ENCODE measurements at regions not wholly inside any gene's neighbourhood (a gene's known extent, or its start where the extent isn't known, plus 50 kb on each side); places are given as distances from the start of the nearest gene placed in this dataset.

DNA sequence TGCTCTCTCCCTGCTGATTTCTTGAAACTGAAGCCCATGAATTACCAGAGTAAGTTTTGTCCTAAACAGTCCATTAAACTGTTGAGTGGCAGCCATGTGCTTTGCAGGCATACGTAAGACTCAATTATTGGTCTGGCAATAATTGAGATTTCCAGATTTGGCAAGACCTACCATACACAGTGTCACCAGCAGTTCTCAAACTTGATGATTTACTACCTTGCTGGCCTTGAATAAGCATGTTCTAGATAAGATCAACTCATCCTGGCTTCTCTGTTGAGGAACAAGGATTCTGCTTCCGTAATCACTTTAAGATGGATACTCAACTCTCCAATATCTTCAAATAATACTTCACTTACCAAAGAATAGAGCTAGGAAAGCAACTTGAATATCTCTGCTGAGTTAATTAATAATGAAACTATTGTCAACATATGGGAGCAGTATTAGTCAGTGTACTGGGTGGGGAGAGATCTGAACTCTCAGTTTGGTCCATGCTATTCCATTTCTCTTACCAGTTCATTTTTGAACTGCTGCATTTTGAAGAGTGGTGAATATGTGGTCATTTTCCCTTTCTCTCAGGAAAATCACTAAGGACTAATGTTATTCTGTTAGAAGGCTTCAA is 181.4 kb downstream of the IPMK start:
- DNase-seq (no peak), ATAC-seq (ENCODE audit: low read depth) (no peak)
- TF ChIP-seq CTCF (IDR thresholded peaks at IDR 0.05), result no peak
- Mint-ChIP-seq H3K4me1 (no peaks in the 10 kb centered on the region), H3K4me3 (no peak overlapping the region), H3K36me3 (ENCODE audit: low read depth) (no peaks in the 10 kb centered on the region), H3K27ac (no peak overlapping the region), H3K27me3 (peaks cover 2% of the 10 kb centered on the region), H3K9me3 (no peaks in the 10 kb centered on the region)
- intact Hi-C loops (cut with micrococcal nuclease), result no loop called here
- CTCF ChIA-PET, result interaction anchor here (0.5 to 0.7 kb wide), 2 partner anchors 11 to 1430 kb away, joined by 3 to 5 read pairs; no protein-coding TSS in a partner anchor
- POLR2A ChIA-PET, result no interaction called here

GRCh38 chr10:58082248-58082647 is 185.4 kb downstream of the IPMK start:
- Mint-ChIP-seq H3K36me3 (ENCODE audit: low read depth) (no peaks in the 10 kb centered on the region), H3K4me3 (no peak overlapping the region), H3K27ac (no peak overlapping the region), H3K27me3 (no peaks in the 10 kb centered on the region), H3K9me3 (no peaks in the 10 kb centered on the region), H3K4me1 (no peaks in the 10 kb centered on the region)
- no peak for DNase-seq
- POLR2A ChIA-PET, result no interaction called here
- no peak for TF ChIP-seq CTCF (IDR thresholded peaks at IDR 0.05)
- intact Hi-C loops (cut with micrococcal nuclease), result no loop called here
- no peak for ATAC-seq (ENCODE audit: low read depth)
- CTCF ChIA-PET, result no interaction called here

GRCh38 chr10:58081353-58081752 is 186.3 kb downstream of the IPMK start:
- no peak overlapping the region for H3K27ac Mint-ChIP-seq
- CTCF ChIA-PET, result no interaction called here
- H3K4me3 Mint-ChIP-seq, result no peak overlapping the region
- ATAC-seq (ENCODE audit: low read depth) (no peak), DNase-seq (no peak)
- intact Hi-C loops (cut with micrococcal nuclease), result no loop called here
- no peaks in the 10 kb centered on the region for H3K4me1 Mint-ChIP-seq
- no peaks in the 10 kb centered on the region for H3K9me3 Mint-ChIP-seq
- no peaks in the 10 kb centered on the region for H3K27me3 Mint-ChIP-seq
- no peak for TF ChIP-seq CTCF (IDR thresholded peaks at IDR 0.05)
- no peaks in the 10 kb centered on the region for H3K36me3 Mint-ChIP-seq (ENCODE audit: low read depth)
- POLR2A ChIA-PET, result no interaction called here

GRCh38 chr10:58079461-58079860 is 188.2 kb downstream of the IPMK start:
- Mint-ChIP-seq H3K27me3 (no peaks in the 10 kb centered on the region), H3K4me3 (no peak overlapping the region), H3K27ac (no peak overlapping the region), H3K36me3 (ENCODE audit: low read depth) (no peaks in the 10 kb centered on the region), H3K4me1 (no peaks in the 10 kb centered on the region), H3K9me3 (no peaks in the 10 kb centered on the region)
- no peak for TF ChIP-seq CTCF (IDR thresholded peaks at IDR 0.05)
- DNase-seq (no peak), ATAC-seq (ENCODE audit: low read depth) (no peak)
- intact Hi-C loops (cut with micrococcal nuclease), result loop anchor here (10.0 kb wide), 1 partner anchor 215 kb away; no protein-coding TSS in a partner anchor
- POLR2A ChIA-PET, result no interaction called here
- CTCF ChIA-PET, result no interaction called here

- no peak for TF ChIP-seq CTCF (IDR thresholded peaks at IDR 0.05)
- ChIA-PET CTCF (no interaction called here), POLR2A (no interaction called here)
- H3K4me1 Mint-ChIP-seq, result no peaks in the 10 kb centered on the region
- no peak overlapping the region for H3K4me3 Mint-ChIP-seq
- no peak for DNase-seq
- intact Hi-C loops (cut with micrococcal nuclease), result loop anchor here (10.0 kb wide), 1 partner anchor 222 kb away; no protein-coding TSS in a partner anchor
- no peak overlapping the region for H3K27ac Mint-ChIP-seq
- no peaks in the 10 kb centered on the region for H3K27me3 Mint-ChIP-seq
- H3K9me3 Mint-ChIP-seq, result no peaks in the 10 kb centered on the region
- ATAC-seq (ENCODE audit: low read depth), result no peak
- H3K36me3 Mint-ChIP-seq (ENCODE audit: low read depth), result no peaks in the 10 kb centered on the region
These were observed 195.1 kb downstream of the IPMK start for GRCh38 chr10:58072634-58073033.

Data from activated B cell treated with CpG ODN at 0.5 μM for 24 hours (primary cell).